Fibroblast of lung (primary cell): ENCODE measurements at regions not wholly inside any gene's neighbourhood (a gene's known extent, or its start where the extent isn't known, plus 50 kb on each side); places are given as distances from the start of the nearest gene placed in this dataset.

Source experiments
- DNase-seq, 2 donors: peaks; one replicate each; pipeline versions ENCODE4 v3.0.0 to v3.0.0-alpha.2; 2010; ENCODE audit warnings: low read depth in 2 of 2
- H2AFZ ChIP-seq: 2 replicates; pipeline ENCODE4 v1.5.1; 2012; ENCODE audit warnings: low read length, control low read depth, inconsistent platforms
- H3K27ac ChIP-seq: 2 replicates; pipeline ENCODE4 v1.5.1; 2011; ENCODE audit warnings: low read length, control low read depth; ENCODE audit not compliant: insufficient read depth
- H3K27me3 ChIP-seq: 2 replicates; pipeline ENCODE4 v1.5.1; 2011; ENCODE audit warnings: mild to moderate bottlenecking, low read length; ENCODE audit not compliant: control insufficient read depth, insufficient read depth
- H3K36me3 ChIP-seq: 2 replicates; pipeline ENCODE4 v1.5.1; 2011; ENCODE audit warnings: low read length; ENCODE audit not compliant: control insufficient read depth, insufficient read depth
- H3K4me1 ChIP-seq: 2 replicates; pipeline ENCODE4 v1.5.1; 2011; ENCODE audit warnings: low read length; ENCODE audit not compliant: control insufficient read depth, insufficient read depth; ENCODE audit errors: extremely low read depth
- H3K4me2 ChIP-seq: 2 replicates; pipeline ENCODE4 v1.5.1; 2011; ENCODE audit warnings: low read length, control low read depth; ENCODE audit not compliant: insufficient read depth; ENCODE audit errors: extremely low read depth
- H3K4me3 ChIP-seq, 4 experiments: fragments of 200-600 bp in 1 of 4; sonication (generic) in 1 of 4; replicated peaks in 1 of 4; 2 replicates each; pipeline ENCODE4 v1.5.1; 2011 to 2016; ENCODE audit warnings: low read length in 4 of 4, low read depth in 3 of 4, mild to moderate bottlenecking in 3 of 4, control low read depth in 2 of 4, inconsistent platforms in 1 of 4, mixed read lengths in 1 of 4; ENCODE audit not compliant: insufficient read depth in 1 of 4; ENCODE audit errors: control extremely low read depth in 1 of 4
- H3K79me2 ChIP-seq: 2 replicates; pipeline ENCODE4 v1.5.1; 2012; ENCODE audit warnings: mild to moderate bottlenecking, low read length, inconsistent platforms; ENCODE audit not compliant: control insufficient read depth, insufficient read depth
- H3K9ac ChIP-seq: 2 replicates; pipeline ENCODE4 v1.5.1; 2011; ENCODE audit warnings: mild to moderate bottlenecking, low read length, control low read depth; ENCODE audit not compliant: insufficient read depth
- H3K9me3 ChIP-seq: 2 replicates; pipeline ENCODE4 v1.5.1; 2012; ENCODE audit warnings: low read depth, low read length; ENCODE audit not compliant: control insufficient read depth, insufficient read depth
- H4K20me1 ChIP-seq: 2 replicates; pipeline ENCODE4 v1.5.1; 2011; ENCODE audit warnings: low read length; ENCODE audit not compliant: control insufficient read depth, insufficient read depth; ENCODE audit errors: extremely low read depth
- EZH2 ChIP-seq: IDR thresholded peaks from 2 replicates; pipeline ENCODE4 v1.5.1; 2012; ENCODE audit warnings: low read length, control low read depth, mild to moderate bottlenecking; ENCODE audit errors: missing control alignments
- TF ChIP-seq, protein P1 (sequence below), 2 donors: IDR thresholded peaks in 1 of 2; conservative IDR thresholded peaks in 1 of 2; 1 replicate in 1 of 2; 2 replicates in 1 of 2; pipeline ENCODE4 v1.5.1; 2011 to 2012; ENCODE audit warnings: low read length in 2 of 2, control low read depth in 1 of 2, inconsistent platforms in 1 of 2, low read depth in 1 of 2, mild to moderate bottlenecking in 1 of 2

DNA sequence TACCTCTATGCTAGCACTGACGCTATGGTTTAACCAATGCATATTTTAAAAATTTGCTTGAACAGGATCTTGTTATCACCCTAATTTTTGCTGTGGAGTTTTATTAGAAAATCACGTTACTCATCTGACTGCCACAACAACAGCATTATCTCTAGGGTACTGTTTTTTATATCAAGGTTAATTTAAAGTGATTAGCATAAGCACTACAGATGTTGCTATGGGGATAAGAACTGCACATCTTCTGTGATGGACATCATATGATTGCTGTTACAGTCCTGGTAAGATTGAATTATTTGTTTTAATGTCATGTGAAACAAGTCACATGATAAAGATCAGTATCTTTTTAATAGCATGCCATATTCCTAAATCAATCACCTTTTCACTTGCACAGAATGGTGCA is 492.2 kb upstream of the ROBO2 start:
- no peak overlapping the region for H3K4me2 ChIP-seq
- H3K36me3 ChIP-seq = no peaks in the 10 kb centered on the region
- no peaks in the 10 kb centered on the region for H3K9me3 ChIP-seq
- DNase-seq = no peak
- no peaks in the 10 kb centered on the region for H4K20me1 ChIP-seq
- H3K4me3 ChIP-seq = no peak overlapping the region
- TF ChIP-seq EZH2 = no peak
- TF ChIP-seq, protein P1, sequence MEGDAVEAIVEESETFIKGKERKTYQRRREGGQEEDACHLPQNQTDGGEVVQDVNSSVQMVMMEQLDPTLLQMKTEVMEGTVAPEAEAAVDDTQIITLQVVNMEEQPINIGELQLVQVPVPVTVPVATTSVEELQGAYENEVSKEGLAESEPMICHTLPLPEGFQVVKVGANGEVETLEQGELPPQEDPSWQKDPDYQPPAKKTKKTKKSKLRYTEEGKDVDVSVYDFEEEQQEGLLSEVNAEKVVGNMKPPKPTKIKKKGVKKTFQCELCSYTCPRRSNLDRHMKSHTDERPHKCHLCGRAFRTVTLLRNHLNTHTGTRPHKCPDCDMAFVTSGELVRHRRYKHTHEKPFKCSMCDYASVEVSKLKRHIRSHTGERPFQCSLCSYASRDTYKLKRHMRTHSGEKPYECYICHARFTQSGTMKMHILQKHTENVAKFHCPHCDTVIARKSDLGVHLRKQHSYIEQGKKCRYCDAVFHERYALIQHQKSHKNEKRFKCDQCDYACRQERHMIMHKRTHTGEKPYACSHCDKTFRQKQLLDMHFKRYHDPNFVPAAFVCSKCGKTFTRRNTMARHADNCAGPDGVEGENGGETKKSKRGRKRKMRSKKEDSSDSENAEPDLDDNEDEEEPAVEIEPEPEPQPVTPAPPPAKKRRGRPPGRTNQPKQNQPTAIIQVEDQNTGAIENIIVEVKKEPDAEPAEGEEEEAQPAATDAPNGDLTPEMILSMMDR (conservative IDR thresholded peaks at IDR 0.05 in 1 of 2, IDR thresholded peaks at IDR 0.05 in 1 of 2; ENCODE audit: low read depth in 1 of 2, low read length in 2 of 2) = no peak
- no peak overlapping the region for H3K9ac ChIP-seq
- no peak overlapping the region for H3K27ac ChIP-seq
- no peak overlapping the region for H2AFZ ChIP-seq
- no peaks in the 10 kb centered on the region for H3K79me2 ChIP-seq
- no peaks in the 10 kb centered on the region for H3K27me3 ChIP-seq
- H3K4me1 ChIP-seq = no peaks in the 10 kb centered on the region

DNA sequence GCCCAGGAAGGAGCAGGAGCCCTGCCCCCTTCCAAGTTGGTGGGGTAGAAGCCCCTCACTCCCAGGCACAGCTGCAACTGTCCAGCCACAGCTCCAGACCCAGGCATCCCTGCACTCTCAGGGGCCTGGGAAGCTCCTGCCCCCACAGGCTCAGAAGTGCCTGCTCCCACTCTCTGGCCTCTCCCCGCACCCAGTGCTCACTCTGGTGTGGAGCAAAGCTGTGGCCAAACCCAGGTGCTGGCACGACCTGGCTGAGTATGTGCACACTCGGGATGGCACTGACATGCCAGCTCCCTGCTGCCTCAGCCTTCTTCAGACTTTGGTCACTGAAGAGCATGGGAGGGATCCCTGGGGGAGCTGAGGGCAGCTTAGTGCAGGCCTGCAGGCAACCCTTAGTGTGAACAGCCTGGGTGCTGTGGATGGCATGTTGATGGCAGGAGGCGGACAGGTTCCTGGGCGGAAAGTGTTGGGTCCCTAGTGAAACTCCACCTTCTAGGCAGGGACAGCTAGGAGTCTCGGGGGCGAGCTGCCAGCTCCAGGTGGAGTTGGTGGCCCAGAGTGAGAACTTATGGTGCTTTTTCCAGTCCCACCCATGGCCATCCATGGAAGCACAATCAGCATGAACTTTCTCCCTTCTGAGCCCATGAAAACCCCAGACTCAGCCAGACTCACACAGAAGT is 489.2 kb upstream of the ROBO2 start:
- TF ChIP-seq EZH2 = no peak
- TF ChIP-seq, protein P1 (conservative IDR thresholded peaks at IDR 0.05 in 1 of 2, IDR thresholded peaks at IDR 0.05 in 1 of 2; ENCODE audit: low read depth in 1 of 2, low read length in 2 of 2) = no peak
- DNase-seq = no peak
- no peaks in the 10 kb centered on the region for H3K4me1 ChIP-seq

DNA sequence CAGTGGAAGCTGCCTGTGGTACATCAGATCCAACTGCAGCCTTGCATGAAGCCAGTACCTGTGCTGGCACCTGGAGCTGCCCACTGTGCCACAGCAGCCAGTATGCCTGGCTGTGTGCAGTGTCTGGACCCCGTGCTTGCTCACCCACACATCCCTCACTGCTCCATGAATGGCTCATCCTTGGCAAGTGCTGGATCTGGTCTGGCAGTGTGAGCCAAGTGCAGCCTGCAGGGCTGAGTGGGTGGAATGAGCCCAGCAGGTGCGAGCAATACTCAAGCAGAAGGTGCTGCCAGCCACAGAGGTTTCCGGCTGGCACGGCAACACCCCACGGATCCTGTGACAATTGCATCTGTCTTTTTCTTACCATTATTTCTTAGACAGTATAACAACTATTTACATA is 488.2 kb upstream of the ROBO2 start:
- no peaks in the 10 kb centered on the region for H3K36me3 ChIP-seq
- TF ChIP-seq EZH2 = no peak
- TF ChIP-seq, protein P1 (conservative IDR thresholded peaks at IDR 0.05 in 1 of 2, IDR thresholded peaks at IDR 0.05 in 1 of 2; ENCODE audit: low read depth in 1 of 2, low read length in 2 of 2) = no peak
- no peaks in the 10 kb centered on the region for H3K79me2 ChIP-seq
- H3K27me3 ChIP-seq = no peaks in the 10 kb centered on the region
- no peak overlapping the region for H3K4me3 ChIP-seq
- H3K27ac ChIP-seq = no peak overlapping the region
- DNase-seq = no peak
- no peak overlapping the region for H2AFZ ChIP-seq
- H3K4me2 ChIP-seq = no peak overlapping the region
- H3K4me1 ChIP-seq = no peaks in the 10 kb centered on the region
- no peaks in the 10 kb centered on the region for H4K20me1 ChIP-seq
- H3K9me3 ChIP-seq = no peaks in the 10 kb centered on the region
- H3K9ac ChIP-seq = no peak overlapping the region

More for the DNA sequence above, 489.2 kb upstream of the ROBO2 start:
- Histone ChIP-seq H3K27me3 (no peaks in the 10 kb centered on the region), H3K36me3 (no peaks in the 10 kb centered on the region), H3K79me2 (no peaks in the 10 kb centered on the region), H3K4me2 (no peak overlapping the region), H3K4me3 (no peak overlapping the region), H3K9ac (no peak overlapping the region), H3K27ac (no peak overlapping the region), H2AFZ (no peak overlapping the region), H4K20me1 (no peaks in the 10 kb centered on the region), H3K9me3 (no peaks in the 10 kb centered on the region)
